ENCODE measurements at regions not wholly inside any gene's neighbourhood (a gene's known extent, or its start where the extent isn't known, plus 50 kb on each side); places are given as distances from the start of the nearest gene placed in this dataset.

DNA sequence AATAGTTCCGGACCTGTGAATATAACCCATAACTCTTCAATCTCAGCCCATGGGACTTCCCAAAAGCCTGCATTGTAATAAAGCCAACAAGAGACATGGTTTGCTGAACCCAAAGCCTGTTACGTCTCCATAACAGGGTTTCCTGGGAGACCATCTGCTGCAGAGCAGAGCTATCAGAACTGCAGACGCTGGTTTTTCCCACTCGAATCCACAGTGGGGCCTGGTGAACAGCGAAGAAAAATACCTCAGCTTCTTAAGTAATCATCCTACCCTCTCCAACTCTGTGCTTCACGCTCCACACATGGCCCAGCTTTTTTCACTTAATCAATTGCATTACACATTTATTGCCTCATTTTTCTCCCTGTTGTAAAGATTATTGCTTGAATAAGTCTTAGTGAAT, 409.5 kb upstream of the GRIA1 start:
- Histone ChIP-seq H3K4me3 (ENCODE audit: low read length) (no peak overlapping the region), H3K27ac (ENCODE audit: low read depth, low read length) (no peak overlapping the region), H3K4me1 (ENCODE audit: control insufficient read depth, insufficient read depth, low read length) (peaks cover 7% of the 10 kb centered on the region), H3K9me3 (ENCODE audit: control insufficient read depth, low read length) (peaks cover 16% of the 10 kb centered on the region), H3K9ac (ENCODE audit: extremely low read depth, low read length, poor library complexity, severe bottlenecking) (no peak overlapping the region), H3K36me3 (ENCODE audit: control insufficient read depth, insufficient read depth, low read length) (no peaks in the 10 kb centered on the region), H3K27me3 (ENCODE audit: control insufficient read depth, insufficient read depth, low read length, poor library complexity, severe bottlenecking) (no peaks in the 10 kb centered on the region)
- Mint-ChIP-seq H3K27me3 (ENCODE audit: insufficient read depth) (no peaks in the 10 kb centered on the region), H3K27ac (no peak overlapping the region), H3K4me3 (no peak overlapping the region), H3K9me3 (peaks cover 11% of the 10 kb centered on the region), H3K4me1 (peaks cover 23% of the 10 kb centered on the region), H3K36me3 (ENCODE audit: low read depth) (peaks cover 2% of the 10 kb centered on the region)
- DNase-seq, result no peak
- WGBS, 2 experiments (ENCODE audit: insufficient coverage in 1 of 2, insufficient read length in 1 of 2), result 93 to 100% methylated on average over 4 to 6 of the region's 6 CpGs
- TF ChIP-seq, protein P1, sequence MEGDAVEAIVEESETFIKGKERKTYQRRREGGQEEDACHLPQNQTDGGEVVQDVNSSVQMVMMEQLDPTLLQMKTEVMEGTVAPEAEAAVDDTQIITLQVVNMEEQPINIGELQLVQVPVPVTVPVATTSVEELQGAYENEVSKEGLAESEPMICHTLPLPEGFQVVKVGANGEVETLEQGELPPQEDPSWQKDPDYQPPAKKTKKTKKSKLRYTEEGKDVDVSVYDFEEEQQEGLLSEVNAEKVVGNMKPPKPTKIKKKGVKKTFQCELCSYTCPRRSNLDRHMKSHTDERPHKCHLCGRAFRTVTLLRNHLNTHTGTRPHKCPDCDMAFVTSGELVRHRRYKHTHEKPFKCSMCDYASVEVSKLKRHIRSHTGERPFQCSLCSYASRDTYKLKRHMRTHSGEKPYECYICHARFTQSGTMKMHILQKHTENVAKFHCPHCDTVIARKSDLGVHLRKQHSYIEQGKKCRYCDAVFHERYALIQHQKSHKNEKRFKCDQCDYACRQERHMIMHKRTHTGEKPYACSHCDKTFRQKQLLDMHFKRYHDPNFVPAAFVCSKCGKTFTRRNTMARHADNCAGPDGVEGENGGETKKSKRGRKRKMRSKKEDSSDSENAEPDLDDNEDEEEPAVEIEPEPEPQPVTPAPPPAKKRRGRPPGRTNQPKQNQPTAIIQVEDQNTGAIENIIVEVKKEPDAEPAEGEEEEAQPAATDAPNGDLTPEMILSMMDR (conservative IDR thresholded peaks at IDR 0.05), result no peak

DNA sequence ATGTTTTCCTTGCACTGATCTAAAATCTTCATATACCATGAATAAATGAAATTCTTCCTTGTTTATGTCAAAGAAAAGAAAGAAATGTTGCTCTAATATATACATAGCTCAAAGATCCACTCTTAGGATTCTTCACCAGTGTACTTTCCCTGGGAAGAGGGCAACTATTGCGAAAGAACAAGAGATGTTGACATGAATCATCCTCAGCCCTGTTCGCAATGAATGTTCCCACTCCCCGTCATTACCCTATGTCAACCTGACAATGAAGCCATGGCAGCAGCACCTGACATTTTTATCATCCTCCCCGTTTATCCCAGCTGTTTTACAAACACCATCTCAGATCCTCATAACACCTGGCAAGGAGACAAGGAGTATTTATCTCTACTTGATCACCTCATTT, 409.1 kb upstream of the GRIA1 start:
- WGBS, 2 experiments (ENCODE audit: insufficient coverage in 1 of 2, insufficient read length in 1 of 2), result 90 to 100% methylated on average over 3 to 4 of the region's 4 CpGs
- peaks cover 23% of the 10 kb centered on the region for H3K4me1 Mint-ChIP-seq
- Histone ChIP-seq H3K9ac (ENCODE audit: extremely low read depth, low read length, poor library complexity, severe bottlenecking) (no peak overlapping the region), H3K27me3 (ENCODE audit: control insufficient read depth, insufficient read depth, low read length, poor library complexity, severe bottlenecking) (no peaks in the 10 kb centered on the region), H3K27ac (ENCODE audit: low read depth, low read length) (no peak overlapping the region), H3K4me3 (ENCODE audit: low read length) (no peak overlapping the region), H3K9me3 (ENCODE audit: control insufficient read depth, low read length) (peaks cover 16% of the 10 kb centered on the region), H3K36me3 (ENCODE audit: control insufficient read depth, insufficient read depth, low read length) (no peaks in the 10 kb centered on the region), H3K4me1 (ENCODE audit: control insufficient read depth, insufficient read depth, low read length) (peaks cover 7% of the 10 kb centered on the region)
- TF ChIP-seq, protein P1 (conservative IDR thresholded peaks at IDR 0.05), result no peak
- peaks cover 2% of the 10 kb centered on the region for H3K36me3 Mint-ChIP-seq (ENCODE audit: low read depth)
- no peaks in the 10 kb centered on the region for H3K27me3 Mint-ChIP-seq (ENCODE audit: insufficient read depth)
- H3K27ac Mint-ChIP-seq, result no peak overlapping the region
- H3K4me3 Mint-ChIP-seq, result no peak overlapping the region
- no peak for DNase-seq
- H3K9me3 Mint-ChIP-seq, result peaks cover 11% of the 10 kb centered on the region

DNA sequence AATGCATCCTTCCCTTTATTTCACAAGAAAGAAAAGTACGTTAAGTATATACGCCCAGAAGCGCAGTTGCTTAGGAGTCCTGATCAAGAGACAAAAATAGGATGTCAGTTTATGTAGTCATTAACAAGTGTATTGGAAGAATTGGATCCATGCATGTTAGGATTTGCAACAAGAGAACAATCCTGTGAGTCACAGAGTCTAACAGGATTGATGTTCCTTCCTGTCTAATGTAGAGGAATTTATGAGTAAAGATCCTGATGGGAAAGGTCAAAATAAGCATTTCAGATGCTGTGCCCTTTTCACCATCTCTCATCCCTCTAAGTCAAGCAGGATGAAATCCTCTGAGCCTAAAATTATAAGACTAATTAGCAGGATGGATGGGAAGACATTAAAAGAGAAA, 406.0 kb upstream of the GRIA1 start:
- Mint-ChIP-seq H3K4me1 (peaks cover 11% of the 10 kb centered on the region), H3K9me3 (peaks cover under 1% of the 10 kb centered on the region), H3K27me3 (ENCODE audit: insufficient read depth) (no peaks in the 10 kb centered on the region), H3K36me3 (ENCODE audit: low read depth) (no peaks in the 10 kb centered on the region), H3K4me3 (no peak overlapping the region), H3K27ac (no peak overlapping the region)
- H3K9ac ChIP-seq (ENCODE audit: extremely low read depth, low read length, poor library complexity, severe bottlenecking), result no peak overlapping the region
- H3K9me3 ChIP-seq (ENCODE audit: control insufficient read depth, low read length), result peaks cover 10% of the 10 kb centered on the region
- no peaks in the 10 kb centered on the region for H3K36me3 ChIP-seq (ENCODE audit: control insufficient read depth, insufficient read depth, low read length)
- no peak overlapping the region for H3K4me3 ChIP-seq (ENCODE audit: low read length)
- TF ChIP-seq, protein P1 (conservative IDR thresholded peaks at IDR 0.05), result no peak
- DNase-seq, result no peak
- peaks cover 1% of the 10 kb centered on the region for H3K4me1 ChIP-seq (ENCODE audit: control insufficient read depth, insufficient read depth, low read length)
- no peak overlapping the region for H3K27ac ChIP-seq (ENCODE audit: low read depth, low read length)
- no peaks in the 10 kb centered on the region for H3K27me3 ChIP-seq (ENCODE audit: control insufficient read depth, insufficient read depth, low read length, poor library complexity, severe bottlenecking)
- 99 to 100% methylated on average over 3 of the region's 3 CpGs for WGBS, 2 experiments (ENCODE audit: insufficient coverage in 1 of 2, insufficient read length in 1 of 2)

Data from endodermal cell (in vitro differentiated cells).